Mesodermal cell (in vitro differentiated cells): ENCODE measurements at regions not wholly inside any gene's neighbourhood (a gene's known extent, or its start where the extent isn't known, plus 50 kb on each side); places are given as distances from the start of the nearest gene placed in this dataset.

Experiments
- H3K27ac ChIP-seq: 2 replicates; pipeline ENCODE4 v1.7.0; 2013; ENCODE audit warnings: mild to moderate bottlenecking, low read depth, low read length, moderate library complexity; ENCODE audit not compliant: severe bottlenecking
- H3K36me3 ChIP-seq: 2 replicates; pipeline ENCODE4 v1.7.1; 2013; ENCODE audit warnings: mild to moderate bottlenecking, low read length, moderate library complexity; ENCODE audit not compliant: control insufficient read depth, insufficient read depth
- H3K4me1 ChIP-seq: one replicate; pipeline ENCODE4 v1.7.1; 2013; ENCODE audit warnings: mild to moderate bottlenecking, low read length; ENCODE audit not compliant: insufficient read depth, control insufficient read depth, poor library complexity, severe bottlenecking
- H3K4me3 ChIP-seq: 2 replicates; pipeline ENCODE4 v1.7.0; 2013; ENCODE audit warnings: low read length, control low read depth, mild to moderate bottlenecking; ENCODE audit not compliant: insufficient read depth, poor library complexity, severe bottlenecking; ENCODE audit errors: extremely low read depth
- H3K9me3 ChIP-seq: 2 replicates; pipeline ENCODE4 v1.7.1; 2013; ENCODE audit warnings: mild to moderate bottlenecking, low read length, moderate library complexity; ENCODE audit not compliant: control insufficient read depth
- WGBS, 2 experiments: methylation state at CpG; one replicate each; pipeline ENCODE4 v1.1.5; 2013; ENCODE audit warnings: missing lambda C conversion rate in 2 of 2; ENCODE audit not compliant: insufficient coverage in 2 of 2; 5-methylcytosine and 5-hydroxymethylcytosine counted together

DNA sequence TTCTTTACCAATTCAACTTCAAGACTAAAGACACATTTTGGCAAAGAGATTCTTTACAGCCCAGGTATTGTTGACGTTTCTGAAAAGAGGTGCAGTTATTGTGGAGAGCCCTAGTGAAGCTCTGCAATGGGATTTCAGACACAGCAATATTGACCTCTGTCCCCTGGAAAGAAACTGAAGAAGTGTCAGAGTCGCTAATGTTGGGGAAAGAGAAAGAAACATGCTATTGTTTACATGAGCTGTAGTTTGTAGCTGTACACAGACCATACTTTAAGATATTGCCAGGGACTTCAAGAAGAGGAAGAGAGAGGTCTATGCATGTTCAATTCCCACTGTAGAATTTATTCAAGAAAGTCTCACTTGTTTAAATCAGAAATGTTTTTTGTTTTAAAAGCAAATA, 497.3 kb upstream of the BOD1L1 start:
- H3K4me3 ChIP-seq: no peak overlapping the region
- H3K36me3 ChIP-seq: no peaks in the 10 kb centered on the region
- H3K9me3 ChIP-seq: no peaks in the 10 kb centered on the region
- WGBS, 2 experiments: 50 to 79% methylated on average over 1 to 2 of the region's 2 CpGs
- no peaks in the 10 kb centered on the region for H3K4me1 ChIP-seq
- H3K27ac ChIP-seq: no peak overlapping the region

DNA sequence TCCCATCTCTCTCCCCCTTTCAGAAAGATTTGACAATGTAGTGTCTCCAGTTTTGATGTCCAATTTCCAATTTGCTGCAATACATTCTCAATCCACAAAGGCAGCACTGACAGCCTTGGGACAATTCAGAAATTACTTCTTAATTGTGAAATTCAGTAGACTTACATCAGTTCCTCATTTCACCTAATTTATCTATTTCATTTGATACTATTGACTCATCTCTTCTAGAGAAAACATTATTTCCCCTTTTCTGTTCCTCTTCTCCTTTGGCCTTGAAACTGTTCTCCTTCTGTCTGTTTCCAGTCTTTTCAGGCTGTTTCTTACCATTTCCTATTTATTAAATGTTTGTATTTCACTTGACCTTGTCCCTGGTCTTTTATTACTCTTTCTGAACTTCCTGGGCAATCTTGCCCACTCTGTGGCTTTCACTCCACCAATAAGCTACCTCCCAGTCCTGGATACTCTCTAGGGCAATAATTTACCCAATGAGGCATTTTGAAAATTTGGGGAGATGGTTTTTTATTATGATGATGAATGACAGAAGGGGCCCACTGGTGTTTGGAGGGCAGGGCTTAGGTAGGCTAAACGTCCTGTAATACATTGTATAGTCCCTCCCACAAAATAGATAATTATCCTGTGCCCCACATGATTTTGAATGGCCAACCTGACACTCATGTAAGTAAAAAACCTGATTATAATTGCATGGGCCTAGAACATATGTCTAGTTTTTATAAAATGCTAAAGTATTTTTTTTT, 498.0 kb upstream of the BOD1L1 start:
- no CpG with 5 or more reads among the region's 1 CpG for WGBS, 2 experiments
- Histone ChIP-seq H3K4me3 (no peak overlapping the region), H3K9me3 (no peaks in the 10 kb centered on the region), H3K36me3 (no peaks in the 10 kb centered on the region), H3K4me1 (no peaks in the 10 kb centered on the region), H3K27ac (no peak overlapping the region)

DNA sequence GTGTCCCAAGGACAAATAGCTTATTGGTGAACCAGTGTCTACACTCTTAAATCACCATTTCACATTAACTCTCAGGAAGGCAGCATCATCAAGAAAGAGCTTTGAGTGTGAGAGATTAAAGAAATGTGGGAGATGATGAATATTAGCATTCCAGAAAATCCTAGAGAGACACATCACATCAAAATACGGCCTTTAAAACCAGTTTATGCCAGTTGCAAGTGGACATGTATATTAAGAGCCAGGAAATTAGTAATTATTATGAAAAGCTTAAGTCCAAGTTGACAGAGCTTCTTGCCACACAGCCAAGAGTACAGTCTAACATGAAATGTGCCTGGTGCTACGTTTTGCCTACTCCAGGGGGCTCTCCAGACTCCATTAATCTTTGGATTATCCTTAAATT, 503.0 kb upstream of the BOD1L1 start:
- no peak overlapping the region for H3K27ac ChIP-seq
- no peaks in the 10 kb centered on the region for H3K9me3 ChIP-seq
- 50 to 100% methylated on average over 1 of the region's 2 CpGs for WGBS, 2 experiments

DNA sequence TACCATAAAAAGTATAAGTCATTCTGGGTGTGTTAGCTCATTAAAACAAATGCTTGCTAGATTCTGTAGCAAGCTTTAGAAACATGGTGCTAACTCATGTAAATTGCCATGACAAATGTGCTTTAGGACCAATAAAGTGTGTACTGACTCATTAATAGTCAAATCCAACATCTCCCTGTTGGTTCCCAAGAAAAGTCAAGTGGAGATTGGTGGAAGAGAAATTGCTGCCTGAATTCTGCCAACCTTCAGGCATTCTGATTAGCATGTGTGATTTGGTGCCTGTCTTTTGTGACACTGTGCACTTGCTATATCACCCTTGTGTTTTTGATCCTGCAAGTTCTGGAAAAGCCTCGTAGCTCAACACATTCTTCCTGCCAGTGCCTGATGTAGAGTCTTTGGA, 503.8 kb upstream of the BOD1L1 start:
- H3K36me3 ChIP-seq: no peaks in the 10 kb centered on the region
- no peak overlapping the region for H3K4me3 ChIP-seq
- no peak overlapping the region for H3K27ac ChIP-seq
- H3K4me1 ChIP-seq: no peaks in the 10 kb centered on the region
- H3K9me3 ChIP-seq: no peaks in the 10 kb centered on the region
- no CpG with 5 or more reads among the region's 1 CpG for WGBS, 2 experiments

More for the DNA sequence above, 503.0 kb upstream of the BOD1L1 start:
- H3K4me1 ChIP-seq: no peaks in the 10 kb centered on the region
- H3K36me3 ChIP-seq: no peaks in the 10 kb centered on the region
- no peak overlapping the region for H3K4me3 ChIP-seq

DNA sequence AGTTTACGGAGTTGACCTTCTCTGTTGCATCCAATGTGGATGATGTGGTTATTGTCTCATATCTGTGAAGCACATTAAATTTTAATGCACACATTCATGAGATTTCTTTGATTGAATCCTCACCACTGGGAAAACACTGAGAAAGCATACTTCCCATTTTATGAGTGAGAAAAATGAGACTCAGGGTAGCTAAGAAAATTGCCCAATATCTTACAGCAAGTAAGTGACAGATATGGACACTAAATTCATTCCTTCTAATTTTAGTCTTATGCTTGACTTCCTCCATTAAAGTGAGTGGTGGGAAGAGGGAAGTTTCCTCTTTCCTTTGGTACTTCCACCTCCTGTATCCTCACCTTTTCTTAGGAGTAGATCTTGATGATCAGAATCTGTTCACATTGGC, 504.8 kb upstream of the BOD1L1 start:
- Histone ChIP-seq H3K27ac (no peak overlapping the region), H3K9me3 (no peaks in the 10 kb centered on the region), H3K4me1 (no peaks in the 10 kb centered on the region), H3K36me3 (no peaks in the 10 kb centered on the region), H3K4me3 (no peak overlapping the region)
- WGBS, 2 experiments: no CpG with 5 or more reads among the region's 1 CpG

DNA sequence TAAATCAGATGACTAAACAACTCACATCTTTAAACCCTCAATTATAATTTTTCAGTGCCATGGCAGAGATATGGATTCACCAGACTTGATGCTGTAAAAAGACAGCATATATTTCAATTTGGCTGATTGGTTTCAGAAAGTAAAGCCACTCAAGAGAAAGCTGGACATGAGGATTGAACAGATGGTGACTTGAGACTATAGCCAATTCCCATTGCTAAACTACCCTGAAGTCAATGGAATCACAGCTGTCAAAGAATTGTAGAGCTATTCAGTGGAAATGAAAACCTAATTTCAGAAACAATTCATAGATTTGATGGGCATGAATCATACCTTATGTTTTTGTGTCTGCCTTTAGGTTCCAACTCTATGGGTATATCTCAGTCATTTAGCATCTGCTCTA, 510.6 kb upstream of the BOD1L1 start:
- Histone ChIP-seq H3K4me3 (no peak overlapping the region), H3K36me3 (no peaks in the 10 kb centered on the region), H3K9me3 (no peaks in the 10 kb centered on the region), H3K27ac (no peak overlapping the region), H3K4me1 (no peaks in the 10 kb centered on the region)

DNA sequence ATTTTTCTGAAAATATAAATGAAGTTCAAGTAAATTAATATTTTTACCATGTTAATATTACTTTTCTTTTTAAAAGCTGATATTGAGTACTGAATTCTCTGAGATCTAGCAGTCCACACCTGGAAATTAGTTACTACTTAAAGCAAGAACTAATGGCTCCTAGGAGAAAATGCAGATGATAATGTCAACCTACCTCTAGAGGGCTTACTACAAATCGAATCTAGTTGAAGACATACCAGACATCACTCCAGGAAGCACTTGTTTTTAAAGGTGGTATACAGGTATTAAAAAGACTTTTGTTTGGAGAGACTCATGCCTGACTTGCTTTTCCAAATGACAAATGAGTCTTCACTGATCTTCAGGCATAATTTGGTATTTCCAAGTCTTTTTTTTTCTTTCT, 516.4 kb upstream of the BOD1L1 start:
- no peaks in the 10 kb centered on the region for H3K36me3 ChIP-seq
- no peaks in the 10 kb centered on the region for H3K9me3 ChIP-seq
- no peak overlapping the region for H3K27ac ChIP-seq
- no CpG with 5 or more reads among the region's 1 CpG for WGBS, 2 experiments
- no peak overlapping the region for H3K4me3 ChIP-seq
- H3K4me1 ChIP-seq: no peaks in the 10 kb centered on the region

DNA sequence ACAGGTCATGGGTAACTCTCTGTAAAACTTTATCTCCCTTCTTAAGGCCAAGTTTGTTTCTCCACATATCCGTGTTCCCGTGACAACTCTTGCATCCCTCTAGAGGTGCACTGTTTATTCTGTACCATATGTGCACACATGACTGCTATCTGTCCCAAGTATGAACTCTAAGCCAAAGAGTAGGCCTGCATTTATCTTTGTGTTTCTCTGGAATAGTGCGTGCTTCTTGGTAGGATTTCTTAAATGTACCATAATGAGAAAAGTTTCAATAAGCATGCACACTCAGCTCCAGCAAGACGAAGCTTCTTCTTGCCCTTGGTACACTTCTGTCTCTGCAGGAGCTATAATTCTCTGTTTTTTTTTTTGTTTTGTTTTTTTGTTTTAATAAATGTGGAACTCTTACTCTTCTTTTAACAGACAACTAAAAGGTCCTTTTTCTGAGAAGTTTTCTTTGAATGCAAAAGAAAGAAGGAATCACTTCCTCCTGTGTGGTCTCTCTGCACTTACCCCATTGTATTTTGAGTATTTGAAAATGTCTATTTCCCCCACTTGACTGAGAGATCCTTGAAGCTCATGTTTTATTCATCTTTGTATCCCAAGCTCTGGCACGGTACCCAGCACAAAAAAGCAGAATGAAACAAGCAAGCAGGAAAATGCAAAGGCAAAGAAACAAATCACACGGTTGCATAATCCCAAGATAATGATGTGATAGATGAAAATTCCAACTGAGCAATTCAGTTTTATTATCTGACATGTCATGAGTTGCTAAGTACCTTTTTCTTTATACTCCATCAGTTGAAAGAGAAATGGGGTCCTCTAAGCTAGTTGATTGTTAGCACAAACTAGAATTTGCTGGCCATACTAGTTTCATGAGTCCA, 521.9 kb upstream of the BOD1L1 start:
- H3K36me3 ChIP-seq: no peaks in the 10 kb centered on the region
- 87 to 100% methylated on average over 3 to 4 of the region's 6 CpGs for WGBS, 2 experiments
- H3K27ac ChIP-seq: no peak overlapping the region
- no peaks in the 10 kb centered on the region for H3K4me1 ChIP-seq
- H3K4me3 ChIP-seq: no peak overlapping the region
- H3K9me3 ChIP-seq: no peaks in the 10 kb centered on the region

DNA sequence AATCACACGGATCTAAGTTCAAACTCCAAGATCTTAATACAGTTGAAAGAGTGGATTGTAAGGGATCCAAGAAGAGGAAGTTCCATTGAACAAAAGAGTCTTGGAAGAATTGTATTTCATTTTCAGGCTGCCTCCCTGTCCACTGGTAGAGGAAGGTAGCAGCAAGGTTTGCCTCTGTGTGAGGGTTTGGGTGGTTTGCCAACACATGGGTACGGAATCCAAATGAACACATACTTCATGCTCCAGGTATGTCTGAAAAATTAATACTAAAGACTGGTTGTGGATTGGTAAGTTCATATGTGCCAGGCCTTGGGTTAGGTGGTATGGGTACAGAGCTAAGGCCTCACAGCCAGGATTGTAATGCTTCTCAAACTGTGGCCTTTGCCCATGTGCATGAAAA, 523.6 kb upstream of the BOD1L1 start:
- H3K9me3 ChIP-seq: no peaks in the 10 kb centered on the region
- WGBS, 2 experiments: 100% methylated on average over 1 of the region's 2 CpGs; no CpG with 5 or more reads in 1 of the 2 experiments

DNA sequence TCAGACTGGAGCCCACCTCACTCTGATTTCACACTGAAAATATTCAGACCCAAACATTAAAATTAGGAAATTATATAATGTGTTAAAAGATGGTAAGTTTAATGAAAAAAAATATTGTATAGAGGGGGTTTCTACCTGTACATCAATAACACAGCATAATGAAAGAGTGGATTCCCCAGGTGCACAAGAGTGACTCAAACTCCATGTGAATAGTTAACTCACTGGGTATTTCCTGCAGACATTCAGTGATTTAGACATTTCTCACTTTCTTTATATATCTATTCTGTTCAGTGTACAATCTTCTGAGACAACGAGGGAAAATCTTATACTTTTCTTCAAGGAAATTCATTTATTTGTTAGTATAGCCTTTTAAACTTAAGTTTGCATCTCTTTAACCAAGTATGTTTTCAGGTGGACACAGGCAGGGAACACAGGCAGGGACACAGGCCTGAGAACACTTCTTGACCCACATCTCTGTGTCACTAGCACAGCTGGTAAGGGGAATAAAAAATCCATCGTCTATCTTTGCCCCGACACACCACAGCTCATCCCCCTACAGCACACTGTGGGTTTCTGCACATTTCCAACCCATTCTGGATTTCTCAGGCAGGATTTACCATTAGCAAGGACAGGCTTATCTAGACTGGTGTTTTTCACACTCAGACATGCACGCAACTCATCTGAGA, 525.5 kb upstream of the BOD1L1 start:
- Histone ChIP-seq H3K4me3 (no peak overlapping the region), H3K36me3 (no peaks in the 10 kb centered on the region), H3K9me3 (no peaks in the 10 kb centered on the region), H3K4me1 (no peaks in the 10 kb centered on the region), H3K27ac (no peak overlapping the region)
- WGBS, 2 experiments: 80% methylated on average over 2 of the region's 4 CpGs; no CpG with 5 or more reads in 1 of the 2 experiments

More for the DNA sequence above, 523.6 kb upstream of the BOD1L1 start:
- H3K4me1 ChIP-seq: no peaks in the 10 kb centered on the region
- no peak overlapping the region for H3K4me3 ChIP-seq
- H3K36me3 ChIP-seq: no peaks in the 10 kb centered on the region
- H3K27ac ChIP-seq: no peak overlapping the region
